PFSK-1 (cell line): ENCODE measurements at regions not wholly inside any gene's neighbourhood (a gene's known extent, or its start where the extent isn't known, plus 50 kb on each side); places are given as distances from the start of the nearest gene placed in this dataset.

ENCODE experiments used
- REST ChIP-seq, 2 experiments: IDR thresholded peaks; 2 replicates each; pipeline versions ENCODE4 v1.6.1 to v1.8.0; 2011 to 2012; ENCODE audit warnings: low read depth in 2 of 2, low read length in 2 of 2, control low read depth in 1 of 2, inconsistent platforms in 1 of 2, mild to moderate bottlenecking in 1 of 2, moderate library complexity in 1 of 2; ENCODE audit not compliant: insufficient read depth in 1 of 2
- SIN3A ChIP-seq: IDR thresholded peaks from 2 replicates; pipeline ENCODE4 v1.6.1; 2012; ENCODE audit warnings: mild to moderate bottlenecking, low read length, moderate library complexity, borderline replicate concordance; ENCODE audit not compliant: insufficient read depth

- no peak for TF ChIP-seq SIN3A
- TF ChIP-seq REST (IDR thresholded peaks at IDR 0.05; ENCODE audit: insufficient read depth in 1 of 2, low read depth in 2 of 2, low read length in 2 of 2), result no peak
Measured at GRCh38 chr21:24705201-24705600, 902.1 kb downstream of the MRPL39 start.
